ENCODE measurements at regions not wholly inside any gene's neighbourhood (a gene's known extent, or its start where the extent isn't known, plus 50 kb on each side); places are given as distances from the start of the nearest gene placed in this dataset.

- TF ChIP-seq, protein P1, sequence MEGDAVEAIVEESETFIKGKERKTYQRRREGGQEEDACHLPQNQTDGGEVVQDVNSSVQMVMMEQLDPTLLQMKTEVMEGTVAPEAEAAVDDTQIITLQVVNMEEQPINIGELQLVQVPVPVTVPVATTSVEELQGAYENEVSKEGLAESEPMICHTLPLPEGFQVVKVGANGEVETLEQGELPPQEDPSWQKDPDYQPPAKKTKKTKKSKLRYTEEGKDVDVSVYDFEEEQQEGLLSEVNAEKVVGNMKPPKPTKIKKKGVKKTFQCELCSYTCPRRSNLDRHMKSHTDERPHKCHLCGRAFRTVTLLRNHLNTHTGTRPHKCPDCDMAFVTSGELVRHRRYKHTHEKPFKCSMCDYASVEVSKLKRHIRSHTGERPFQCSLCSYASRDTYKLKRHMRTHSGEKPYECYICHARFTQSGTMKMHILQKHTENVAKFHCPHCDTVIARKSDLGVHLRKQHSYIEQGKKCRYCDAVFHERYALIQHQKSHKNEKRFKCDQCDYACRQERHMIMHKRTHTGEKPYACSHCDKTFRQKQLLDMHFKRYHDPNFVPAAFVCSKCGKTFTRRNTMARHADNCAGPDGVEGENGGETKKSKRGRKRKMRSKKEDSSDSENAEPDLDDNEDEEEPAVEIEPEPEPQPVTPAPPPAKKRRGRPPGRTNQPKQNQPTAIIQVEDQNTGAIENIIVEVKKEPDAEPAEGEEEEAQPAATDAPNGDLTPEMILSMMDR (IDR thresholded peaks at IDR 0.05), result no peak
- TF ChIP-seq POLR2A (IDR thresholded peaks at IDR 0.05), result no peak
- TF ChIP-seq POLR2AphosphoS5 (IDR thresholded peaks at IDR 0.05), result no peak
- TF ChIP-seq EP300 (IDR thresholded peaks at IDR 0.05), result no peak
These were observed 436.8 kb upstream of the CADM1 start for GRCh38 chr11:115941044-115941443.
